ENCODE measurements at regions not wholly inside any gene's neighbourhood (a gene's known extent, or its start where the extent isn't known, plus 50 kb on each side); places are given as distances from the start of the nearest gene placed in this dataset.

GRCh38 chr9:91036826-91037510 lies 235.3 kb downstream of the SYK start:
- H3K9me3 ChIP-seq (ENCODE audit: low read depth, low read length) = no peaks in the 10 kb centered on the region
- no peak overlapping the region for H3K4me3 ChIP-seq
- no peak for TF ChIP-seq EZH2 (IDR thresholded peaks at IDR 0.05)
- TF ChIP-seq POLR2AphosphoS5 (IDR thresholded peaks at IDR 0.05; ENCODE audit: borderline replicate concordance, low read depth, low read length) = no peak
- no peak for TF ChIP-seq FOXP2 (optimal IDR thresholded peaks at IDR 0.05; ENCODE audit: control extremely low read depth, extremely low read length, insufficient read depth)
- no peak overlapping the region for H3K9ac ChIP-seq (ENCODE audit: insufficient read length)
- no peak overlapping the region for H3K27ac ChIP-seq
- H3K36me3 ChIP-seq (ENCODE audit: insufficient read depth, low read length) = no peaks in the 10 kb centered on the region
- DNase-seq (ENCODE audit: low read depth, low spot score) = peak; percentile 37

GRCh38 chr9:91037511-91038482 lies 236.2 kb downstream of the SYK start:
- TF ChIP-seq POLR2AphosphoS5 (IDR thresholded peaks at IDR 0.05; ENCODE audit: borderline replicate concordance, low read depth, low read length) = no peak
- no peak for TF ChIP-seq EZH2 (IDR thresholded peaks at IDR 0.05)
- Histone ChIP-seq H3K9me3 (ENCODE audit: low read depth, low read length) (no peaks in the 10 kb centered on the region), H3K9ac (ENCODE audit: insufficient read length) (no peak overlapping the region), H3K36me3 (ENCODE audit: insufficient read depth, low read length) (no peaks in the 10 kb centered on the region), H3K27ac (no peak overlapping the region), H3K4me3 (no peak overlapping the region)
- no peak for DNase-seq (ENCODE audit: low read depth, low spot score)

DNA sequence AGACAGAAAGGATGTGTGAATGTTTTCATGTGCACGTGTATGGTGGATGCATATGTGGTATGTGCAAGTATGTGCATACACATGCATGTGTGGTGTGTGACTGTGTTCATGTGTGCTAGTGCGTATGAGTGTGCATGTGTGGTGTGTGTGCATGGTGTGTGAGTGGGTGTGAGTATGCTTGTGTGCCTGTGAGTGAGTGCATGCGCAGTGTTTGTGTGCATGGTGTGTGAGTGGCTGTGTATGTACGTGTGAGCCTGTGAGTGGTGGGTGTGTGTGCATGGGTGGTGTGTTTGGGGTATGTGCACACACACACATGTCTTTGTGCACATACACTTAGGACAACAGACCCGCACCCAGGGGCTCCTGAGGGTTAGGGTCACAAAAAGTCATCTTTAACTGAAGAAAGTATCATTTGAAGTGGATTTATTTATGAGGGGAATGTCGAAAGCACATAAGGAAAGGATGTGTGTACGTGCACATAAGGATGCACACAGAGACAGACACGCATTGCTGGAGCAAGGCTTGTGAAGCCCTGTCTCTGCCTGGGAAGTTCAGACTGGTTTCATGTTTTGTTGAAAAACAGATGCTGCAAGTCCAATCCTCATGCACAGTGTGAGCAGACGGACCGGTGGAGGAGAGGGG lies 237.0 kb downstream of the SYK start:
- H3K9ac ChIP-seq (ENCODE audit: insufficient read length) = no peak overlapping the region
- H3K4me3 ChIP-seq = no peak overlapping the region
- no peak overlapping the region for H3K27ac ChIP-seq
- no peaks in the 10 kb centered on the region for H3K36me3 ChIP-seq (ENCODE audit: insufficient read depth, low read length)
- TF ChIP-seq POLR2AphosphoS5 (IDR thresholded peaks at IDR 0.05; ENCODE audit: borderline replicate concordance, low read depth, low read length) (no peak), EZH2 (IDR thresholded peaks at IDR 0.05) (no peak), FOXP2 (optimal IDR thresholded peaks at IDR 0.05; ENCODE audit: control extremely low read depth, extremely low read length, insufficient read depth) (no peak)
- no peaks in the 10 kb centered on the region for H3K9me3 ChIP-seq (ENCODE audit: low read depth, low read length)
- DNase-seq (ENCODE audit: low read depth, low spot score) = no peak

- Histone ChIP-seq H3K9ac (ENCODE audit: insufficient read length) (no peak overlapping the region), H3K27ac (no peak overlapping the region), H3K4me3 (no peak overlapping the region), H3K9me3 (ENCODE audit: low read depth, low read length) (no peaks in the 10 kb centered on the region), H3K36me3 (ENCODE audit: insufficient read depth, low read length) (no peaks in the 10 kb centered on the region)
- TF ChIP-seq POLR2AphosphoS5 (IDR thresholded peaks at IDR 0.05; ENCODE audit: borderline replicate concordance, low read depth, low read length) (no peak), EZH2 (IDR thresholded peaks at IDR 0.05) (no peak), FOXP2 (optimal IDR thresholded peaks at IDR 0.05; ENCODE audit: control extremely low read depth, extremely low read length, insufficient read depth) (no peak)
- DNase-seq (ENCODE audit: low read depth, low spot score) = no peak
These were observed 237.7 kb downstream of the SYK start for GRCh38 chr9:91039125-91039834.

- Histone ChIP-seq H3K9me3 (ENCODE audit: low read depth, low read length) (no peaks in the 10 kb centered on the region), H3K27ac (no peak overlapping the region), H3K4me3 (no peak overlapping the region), H3K9ac (ENCODE audit: insufficient read length) (no peak overlapping the region), H3K36me3 (ENCODE audit: insufficient read depth, low read length) (no peaks in the 10 kb centered on the region)
- no peak for DNase-seq (ENCODE audit: low read depth, low spot score)
- TF ChIP-seq POLR2AphosphoS5 (IDR thresholded peaks at IDR 0.05; ENCODE audit: borderline replicate concordance, low read depth, low read length) (no peak), EZH2 (IDR thresholded peaks at IDR 0.05) (no peak), FOXP2 (optimal IDR thresholded peaks at IDR 0.05; ENCODE audit: control extremely low read depth, extremely low read length, insufficient read depth) (no peak)
These were observed 238.2 kb downstream of the SYK start for GRCh38 chr9:91039835-91040140.

GRCh38 chr9:91040371-91041215 lies 239.0 kb downstream of the SYK start:
- Histone ChIP-seq H3K9me3 (ENCODE audit: low read depth, low read length) (no peaks in the 10 kb centered on the region), H3K27ac (no peak overlapping the region), H3K9ac (ENCODE audit: insufficient read length) (no peak overlapping the region), H3K36me3 (ENCODE audit: insufficient read depth, low read length) (no peaks in the 10 kb centered on the region), H3K4me3 (no peak overlapping the region)
- DNase-seq (ENCODE audit: low read depth, low spot score) = no peak
- TF ChIP-seq POLR2AphosphoS5 (IDR thresholded peaks at IDR 0.05; ENCODE audit: borderline replicate concordance, low read depth, low read length) = no peak

- no peaks in the 10 kb centered on the region for H3K36me3 ChIP-seq (ENCODE audit: insufficient read depth, low read length)
- no peak overlapping the region for H3K9ac ChIP-seq (ENCODE audit: insufficient read length)
- no peaks in the 10 kb centered on the region for H3K9me3 ChIP-seq (ENCODE audit: low read depth, low read length)
- no peak overlapping the region for H3K4me3 ChIP-seq
- no peak for DNase-seq (ENCODE audit: low read depth, low spot score)
- TF ChIP-seq EZH2 (IDR thresholded peaks at IDR 0.05) = no peak
- TF ChIP-seq FOXP2 (optimal IDR thresholded peaks at IDR 0.05; ENCODE audit: control extremely low read depth, extremely low read length, insufficient read depth) = no peak
- TF ChIP-seq POLR2AphosphoS5 (IDR thresholded peaks at IDR 0.05; ENCODE audit: borderline replicate concordance, low read depth, low read length) = no peak
- no peak overlapping the region for H3K27ac ChIP-seq
These were observed 240.4 kb downstream of the SYK start for GRCh38 chr9:91042024-91042423.
